Amniotic stem cell (primary cell): ENCODE measurements at regions not wholly inside any gene's neighbourhood (a gene's known extent, or its start where the extent isn't known, plus 50 kb on each side); places are given as distances from the start of the nearest gene placed in this dataset.

Experiments
- DNase-seq: peaks from one replicate; lab custom pipeline; 2025; lab: John Stamatoyannopoulos, UW

- DNase-seq = no peak
Observed at GRCh38 chr15:31871887-31872281, 158.4 kb upstream of the CHRNA7 start.

GRCh38 chr15:31887246-31887645 lies 143.1 kb upstream of the CHRNA7 start:
- DNase-seq = no peak

- no peak for DNase-seq
Observed at GRCh38 chr15:31892513-31892912, 137.8 kb upstream of the CHRNA7 start.

- no peak for DNase-seq
Observed at GRCh38 chr15:31893780-31894179, 136.5 kb upstream of the CHRNA7 start.

- no peak for DNase-seq
Observed at GRCh38 chr15:31897746-31898145, 132.6 kb upstream of the CHRNA7 start.

- DNase-seq = no peak
Observed at GRCh38 chr15:31901501-31901900, 128.8 kb upstream of the CHRNA7 start.

GRCh38 chr15:31905054-31905453 lies 125.3 kb upstream of the CHRNA7 start:
- no peak for DNase-seq

- DNase-seq = no peak
Observed at GRCh38 chr15:31925541-31925940, 104.8 kb upstream of the CHRNA7 start.

- DNase-seq = no peak
Observed at GRCh38 chr15:31930967-31931366, 99.3 kb upstream of the CHRNA7 start.

- no peak for DNase-seq
Observed at GRCh38 chr15:31932576-31932975, 97.7 kb upstream of the CHRNA7 start.

GRCh38 chr15:31934821-31935220 lies 95.5 kb upstream of the CHRNA7 start:
- no peak for DNase-seq

GRCh38 chr15:31953478-31953877 lies 76.8 kb upstream of the CHRNA7 start:
- no peak for DNase-seq

- DNase-seq = no peak
Observed at GRCh38 chr15:31954374-31955172, 75.7 kb upstream of the CHRNA7 start.

- DNase-seq = no peak
Observed at GRCh38 chr15:31955734-31956133, 74.6 kb upstream of the CHRNA7 start.

- DNase-seq = no peak
Observed at GRCh38 chr15:31957581-31957980, 72.7 kb upstream of the CHRNA7 start.

GRCh38 chr15:31964586-31965307 lies 65.6 kb upstream of the CHRNA7 start:
- no peak for DNase-seq

- no peak for DNase-seq
Observed at GRCh38 chr15:31970007-31970406, 60.3 kb upstream of the CHRNA7 start.

GRCh38 chr15:31973197-31973596 lies 57.1 kb upstream of the CHRNA7 start:
- DNase-seq = no peak

- DNase-seq = no peak
Observed at GRCh38 chr15:31974154-31974794, 56.0 kb upstream of the CHRNA7 start.

GRCh38 chr15:31974855-31975829 lies 55.2 kb upstream of the CHRNA7 start:
- no peak for DNase-seq

- DNase-seq = no peak
Observed at GRCh38 chr15:31975830-31976229, 54.5 kb upstream of the CHRNA7 start.

GRCh38 chr15:31977138-31977537 lies 53.2 kb upstream of the CHRNA7 start:
- DNase-seq = no peak
